Vagina (tissue), 2 donors: ENCODE measurements at regions not wholly inside any gene's neighbourhood (a gene's known extent, or its start where the extent isn't known, plus 50 kb on each side); places are given as distances from the start of the nearest gene placed in this dataset.

Experiments used
- DNase-seq, 2 donors: peaks; one replicate each; pipeline ENCODE4 v3.0.0-alpha.2; 2017; ENCODE audit errors: extremely low spot score in 2 of 2
- H3K27ac ChIP-seq: fragments of 200-600 bp; sonication (generic); one replicate; pipeline ENCODE4 v1.5.1; 2019
- H3K27me3 ChIP-seq: fragments of 200-600 bp; sonication (generic); one replicate; pipeline ENCODE4 v1.5.1; 2019
- H3K36me3 ChIP-seq, 2 donors: fragments of 200-600 bp; sonication (generic); one replicate each; pipeline ENCODE4 v1.5.1; 2017 to 2019
- H3K4me1 ChIP-seq: fragments of 200-600 bp; sonication (generic); one replicate; pipeline ENCODE4 v1.5.1; 2019
- H3K4me3 ChIP-seq, 2 donors: fragments of 200-600 bp; sonication (generic); 1 replicate in 1 of 2; 2 replicates in 1 of 2; pipeline ENCODE4 v1.5.1; 2016 to 2019
- H3K9me3 ChIP-seq: fragments of 200-600 bp; sonication (generic); one replicate; pipeline ENCODE4 v1.5.1; 2019
- POLR2A ChIP-seq, 2 donors: fragments of 450-650 bp; IDR thresholded peaks; one replicate each; pipeline ENCODE4 v1.6.1; 2017; ENCODE audit warnings: antibody characterized with exemption in 2 of 2, mild to moderate bottlenecking in 2 of 2, moderate library complexity in 2 of 2
- POLR2AphosphoS5 ChIP-seq, 2 donors: sonication (generic); formaldehyde crosslinking; IDR thresholded peaks; one replicate each; pipeline ENCODE4 v1.9.0; 2017; ENCODE audit warnings: antibody characterized with exemption in 2 of 2, mild to moderate bottlenecking in 2 of 2, low read depth in 1 of 2; ENCODE audit not compliant: insufficient read depth in 1 of 2
- intact Hi-C: fragments of 100-400 bp; cut with DNase I; formaldehyde crosslinking; loops from one replicate; pipeline ENCODE4 v1.15.1; 2023
- TF ChIP-seq, protein P1 (sequence below), 3 experiments: fragments of 450-650 bp in 2 of 3; fragments of 200-600 bp in 1 of 3; sonication (generic) in 1 of 3; IDR thresholded peaks; one replicate each; pipeline ENCODE4 v1.5.1; 2017 to 2019; ENCODE audit warnings: antibody characterized with exemption in 3 of 3, mild to moderate bottlenecking in 2 of 3, moderate library complexity in 2 of 3

DNA sequence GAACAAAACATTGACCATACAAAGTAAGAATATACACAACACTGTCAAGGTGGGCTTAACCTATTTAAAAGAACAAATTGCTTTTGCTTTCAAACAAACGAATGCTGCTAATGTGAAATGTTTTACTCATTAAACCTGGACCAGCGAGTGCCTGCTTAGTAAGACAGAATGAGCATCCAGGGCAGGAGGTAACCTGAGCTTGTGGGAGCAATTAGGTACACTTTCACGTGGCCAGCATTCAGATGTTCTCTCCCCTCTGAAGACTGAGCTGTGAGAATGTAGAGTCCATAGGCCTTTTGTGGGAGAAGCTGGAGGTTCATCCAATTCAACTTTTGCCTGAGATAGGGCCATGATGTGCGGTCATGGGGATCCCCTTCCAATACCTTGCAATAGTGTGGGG, 266.5 kb downstream of the TSN start:
- intact Hi-C loops, result no loop called here
- no peak for TF ChIP-seq POLR2A (IDR thresholded peaks at IDR 0.05)
- TF ChIP-seq, protein P1, sequence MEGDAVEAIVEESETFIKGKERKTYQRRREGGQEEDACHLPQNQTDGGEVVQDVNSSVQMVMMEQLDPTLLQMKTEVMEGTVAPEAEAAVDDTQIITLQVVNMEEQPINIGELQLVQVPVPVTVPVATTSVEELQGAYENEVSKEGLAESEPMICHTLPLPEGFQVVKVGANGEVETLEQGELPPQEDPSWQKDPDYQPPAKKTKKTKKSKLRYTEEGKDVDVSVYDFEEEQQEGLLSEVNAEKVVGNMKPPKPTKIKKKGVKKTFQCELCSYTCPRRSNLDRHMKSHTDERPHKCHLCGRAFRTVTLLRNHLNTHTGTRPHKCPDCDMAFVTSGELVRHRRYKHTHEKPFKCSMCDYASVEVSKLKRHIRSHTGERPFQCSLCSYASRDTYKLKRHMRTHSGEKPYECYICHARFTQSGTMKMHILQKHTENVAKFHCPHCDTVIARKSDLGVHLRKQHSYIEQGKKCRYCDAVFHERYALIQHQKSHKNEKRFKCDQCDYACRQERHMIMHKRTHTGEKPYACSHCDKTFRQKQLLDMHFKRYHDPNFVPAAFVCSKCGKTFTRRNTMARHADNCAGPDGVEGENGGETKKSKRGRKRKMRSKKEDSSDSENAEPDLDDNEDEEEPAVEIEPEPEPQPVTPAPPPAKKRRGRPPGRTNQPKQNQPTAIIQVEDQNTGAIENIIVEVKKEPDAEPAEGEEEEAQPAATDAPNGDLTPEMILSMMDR (IDR thresholded peaks at IDR 0.05), result no peak
- no peak for TF ChIP-seq POLR2AphosphoS5 (IDR thresholded peaks at IDR 0.05; ENCODE audit: insufficient read depth in 1 of 2, low read depth in 1 of 2)
- H3K27me3 ChIP-seq, result no peaks in the 10 kb centered on the region
- H3K4me3 ChIP-seq, result no peak overlapping the region
- H3K9me3 ChIP-seq, result no peaks in the 10 kb centered on the region
- no peak for DNase-seq
- no peak overlapping the region for H3K27ac ChIP-seq
- H3K36me3 ChIP-seq, result no peaks in the 10 kb centered on the region
- no peaks in the 10 kb centered on the region for H3K4me1 ChIP-seq

DNA sequence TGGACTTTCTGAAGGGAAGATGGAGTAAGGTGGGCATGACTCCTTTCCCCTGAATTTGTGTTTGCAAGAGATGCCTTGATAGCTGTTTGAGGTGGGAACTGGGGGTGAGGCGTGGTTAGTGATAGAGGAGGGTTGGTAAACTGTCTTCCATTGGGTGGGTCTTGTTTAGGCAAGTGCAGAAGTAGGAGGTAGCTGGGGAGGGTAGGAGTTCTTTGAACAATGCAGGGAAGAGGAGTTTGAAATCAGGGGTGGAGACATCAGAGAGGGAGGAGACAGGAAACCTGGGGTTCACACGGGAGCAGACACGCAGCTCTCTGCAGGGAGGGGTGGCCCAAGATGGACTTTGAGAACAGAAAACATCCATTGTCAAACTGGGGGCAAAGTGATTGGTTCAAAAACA, 267.1 kb downstream of the TSN start:
- H3K4me1 ChIP-seq, result no peaks in the 10 kb centered on the region
- no peak overlapping the region for H3K27ac ChIP-seq
- no peak for DNase-seq
- H3K9me3 ChIP-seq, result no peaks in the 10 kb centered on the region
- H3K36me3 ChIP-seq, result no peaks in the 10 kb centered on the region
- intact Hi-C loops, result no loop called here
- TF ChIP-seq, protein P1 (IDR thresholded peaks at IDR 0.05), result no peak
- TF ChIP-seq POLR2AphosphoS5 (IDR thresholded peaks at IDR 0.05; ENCODE audit: insufficient read depth in 1 of 2, low read depth in 1 of 2) (no peak), POLR2A (IDR thresholded peaks at IDR 0.05) (no peak)
- H3K27me3 ChIP-seq, result no peaks in the 10 kb centered on the region
- H3K4me3 ChIP-seq, result no peak overlapping the region

DNA sequence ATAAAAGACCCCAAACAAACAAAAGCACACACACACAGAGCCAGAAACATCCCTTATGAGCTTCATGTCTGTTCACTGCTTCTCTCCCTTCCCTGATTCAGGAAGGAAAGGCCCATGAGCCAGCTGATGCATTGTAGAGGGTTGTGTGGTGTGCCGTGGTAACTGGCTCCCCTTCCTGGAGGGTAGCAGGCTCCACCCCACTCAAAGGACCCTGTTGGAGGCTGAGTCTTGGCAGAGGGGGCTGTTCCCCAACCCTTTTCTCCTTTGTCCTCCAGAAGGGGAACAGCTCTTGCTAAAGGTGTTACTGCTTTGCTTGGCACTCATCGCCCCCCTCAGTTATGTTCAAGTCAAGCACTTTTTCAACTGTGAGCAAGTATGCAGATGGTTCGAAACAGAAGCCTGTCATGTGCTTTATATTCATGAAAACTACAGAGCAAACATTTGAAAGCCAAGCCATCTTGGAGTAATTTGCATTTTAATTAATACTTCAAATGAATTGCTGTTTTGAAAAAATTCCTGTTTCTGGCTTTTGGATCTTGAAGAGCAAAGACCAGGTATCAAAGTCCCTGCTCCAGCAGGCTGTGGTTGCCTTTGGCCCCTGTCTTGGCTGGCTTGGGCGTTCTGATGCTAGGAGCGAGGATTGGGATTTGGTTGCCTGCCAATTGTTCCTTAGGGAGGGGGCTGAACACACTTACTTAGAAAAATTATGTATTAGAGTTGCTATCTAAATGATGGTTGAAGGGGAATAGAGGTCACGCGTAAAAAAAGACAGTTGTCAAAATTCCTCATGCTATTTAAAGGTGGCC, 267.8 kb downstream of the TSN start:
- H3K27ac ChIP-seq, result no peak overlapping the region
- H3K4me3 ChIP-seq, result no peak overlapping the region
- H3K36me3 ChIP-seq, result no peaks in the 10 kb centered on the region
- H3K4me1 ChIP-seq, result no peaks in the 10 kb centered on the region
- no peak for TF ChIP-seq POLR2A (IDR thresholded peaks at IDR 0.05)
- TF ChIP-seq, protein P1 (IDR thresholded peaks at IDR 0.05), result no peak
- TF ChIP-seq POLR2AphosphoS5 (IDR thresholded peaks at IDR 0.05; ENCODE audit: insufficient read depth in 1 of 2, low read depth in 1 of 2), result no peak
- no peaks in the 10 kb centered on the region for H3K9me3 ChIP-seq
- intact Hi-C loops, result no loop called here
- DNase-seq, result no peak
- H3K27me3 ChIP-seq, result no peaks in the 10 kb centered on the region

DNA sequence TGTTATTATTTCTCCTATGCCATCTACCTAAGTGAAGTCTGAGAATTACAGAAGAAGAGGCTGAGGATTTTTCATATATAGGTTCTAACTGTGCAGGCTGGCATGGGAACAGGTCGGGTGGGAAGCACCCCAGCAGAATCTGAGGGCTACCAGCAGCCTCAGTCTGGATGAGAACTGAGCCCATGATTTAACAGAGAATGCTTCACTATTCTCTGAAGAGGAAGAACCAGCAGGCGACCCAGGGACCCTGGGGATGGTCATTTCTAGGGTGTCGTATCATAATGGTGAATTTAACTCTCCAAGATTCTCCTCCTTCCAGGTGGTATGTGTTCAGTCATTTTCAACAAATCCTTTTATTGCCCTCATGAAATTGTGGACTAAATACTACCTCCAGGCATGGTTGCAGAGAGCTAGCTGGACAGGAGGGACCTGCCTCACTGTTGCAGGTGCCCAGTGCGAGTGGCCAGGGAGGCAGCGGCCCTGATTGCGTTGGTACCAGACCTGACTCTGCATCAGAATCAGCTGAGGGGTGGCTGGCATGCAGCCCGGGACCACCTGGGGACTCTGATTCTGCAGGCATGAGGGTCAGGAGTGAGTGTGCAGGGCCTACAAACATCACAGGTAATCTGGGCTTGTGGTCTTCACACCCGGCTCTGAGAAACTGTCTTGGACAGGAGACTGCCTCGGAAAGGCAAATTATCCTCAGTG, 272.2 kb downstream of the TSN start:
- TF ChIP-seq, protein P1 (IDR thresholded peaks at IDR 0.05), result no peak
- TF ChIP-seq POLR2AphosphoS5 (IDR thresholded peaks at IDR 0.05; ENCODE audit: insufficient read depth in 1 of 2, low read depth in 1 of 2) (no peak), POLR2A (IDR thresholded peaks at IDR 0.05) (no peak)
- intact Hi-C loops, result no loop called here
- no peak overlapping the region for H3K4me3 ChIP-seq
- no peaks in the 10 kb centered on the region for H3K9me3 ChIP-seq
- no peak for DNase-seq
- H3K27ac ChIP-seq, result no peak overlapping the region
- H3K36me3 ChIP-seq, result no peaks in the 10 kb centered on the region
- H3K27me3 ChIP-seq, result no peaks in the 10 kb centered on the region
- no peaks in the 10 kb centered on the region for H3K4me1 ChIP-seq
